Liver (tissue), 8 donors: ENCODE measurements at regions not wholly inside any gene's neighbourhood (a gene's known extent, or its start where the extent isn't known, plus 50 kb on each side); places are given as distances from the start of the nearest gene placed in this dataset.
A peak's percentile ranks its signal among the peaks of the same experiment; 100 is the strongest.
"Not testable (repeated sequence)": the region's sequence is repeated elsewhere in the genome, so short reads cannot be mapped to it uniquely, and the experiment has no call there.

Experiments
- DNase-seq: peaks from one replicate; pipeline ENCODE4 v3.0.0-alpha.2; 2017; ENCODE audit warnings: low spot score
- H3K27ac ChIP-seq, 2 donors: one replicate each; pipeline ENCODE4 v1.7.0; 2013; ENCODE audit warnings: inconsistent platforms in 2 of 2, low read length in 2 of 2, control low read depth in 1 of 2, low read depth in 1 of 2, mild to moderate bottlenecking in 1 of 2
- H3K27me3 ChIP-seq, 4 donors: one replicate each; pipeline versions ENCODE4 v1.6.1 to v1.7.0; 2013; ENCODE audit warnings: low read length in 3 of 4, inconsistent platforms in 1 of 4, mild to moderate bottlenecking in 1 of 4, moderate library complexity in 1 of 4; ENCODE audit not compliant: control insufficient read depth in 4 of 4, insufficient read depth in 4 of 4
- H3K36me3 ChIP-seq, 4 donors: one replicate each; pipeline versions ENCODE4 v1.6.1 to v1.7.0; 2013; ENCODE audit warnings: low read length in 3 of 4, mild to moderate bottlenecking in 3 of 4, low read depth in 1 of 4, moderate library complexity in 1 of 4; ENCODE audit not compliant: control insufficient read depth in 4 of 4, insufficient read depth in 3 of 4
- H3K4me1 ChIP-seq, 4 donors: one replicate each; pipeline versions ENCODE4 v1.6.1 to v1.7.0; 2013; ENCODE audit warnings: low read length in 3 of 4, mild to moderate bottlenecking in 3 of 4, moderate library complexity in 1 of 4; ENCODE audit not compliant: control insufficient read depth in 4 of 4, insufficient read depth in 4 of 4
- H3K4me3 ChIP-seq, 3 donors: one replicate each; pipeline versions ENCODE4 v1.6.1 to v1.7.0; 2013; ENCODE audit warnings: low read length in 3 of 3, control low read depth in 1 of 3, low read depth in 1 of 3, mild to moderate bottlenecking in 1 of 3
- H3K9ac ChIP-seq, 2 donors: one replicate each; pipeline ENCODE4 v1.7.0; 2013; ENCODE audit warnings: low read length in 2 of 2, mild to moderate bottlenecking in 2 of 2, moderate library complexity in 2 of 2, control low read depth in 1 of 2, low read depth in 1 of 2
- H3K9me3 ChIP-seq, 4 donors: one replicate each; pipeline versions ENCODE4 v1.6.1 to v1.7.0; 2013; ENCODE audit warnings: low read length in 3 of 4; ENCODE audit not compliant: control insufficient read depth in 4 of 4
- EGR1 ChIP-seq, 2 donors: IDR thresholded peaks; 2 replicates each; pipeline ENCODE4 v1.6.1; 2016 to 2018; ENCODE audit warnings: antibody characterized with exemption in 2 of 2, low read depth in 2 of 2
- FOXA1 ChIP-seq: IDR thresholded peaks from 2 replicates; pipeline ENCODE4 v1.6.1; 2016; ENCODE audit warnings: antibody characterized with exemption
- GABPA ChIP-seq, 2 donors: IDR thresholded peaks in 1 of 2; conservative IDR thresholded peaks in 1 of 2; 2 replicates each; pipeline ENCODE4 v1.6.1; 2016; ENCODE audit warnings: antibody characterized with exemption in 2 of 2, mild to moderate bottlenecking in 1 of 2, moderate library complexity in 1 of 2
- JUND ChIP-seq, 2 donors: IDR thresholded peaks; 2 replicates each; pipeline ENCODE4 v1.6.1; 2016; ENCODE audit warnings: antibody characterized with exemption in 2 of 2
- NR2F2 ChIP-seq: IDR thresholded peaks from 2 replicates; pipeline ENCODE4 v1.6.1; 2016; ENCODE audit warnings: antibody characterized with exemption
- RAD21 ChIP-seq, 2 donors: IDR thresholded peaks; 2 replicates each; pipeline ENCODE4 v1.6.1; 2016; ENCODE audit warnings: antibody characterized with exemption in 2 of 2, mild to moderate bottlenecking in 2 of 2
- RXRA ChIP-seq, 2 donors: IDR thresholded peaks; 2 replicates each; pipeline ENCODE4 v1.6.1; 2017 to 2018; ENCODE audit warnings: antibody characterized with exemption in 2 of 2, mild to moderate bottlenecking in 1 of 2
- SP1 ChIP-seq: IDR thresholded peaks from 2 replicates; pipeline ENCODE4 v1.6.1; 2018; ENCODE audit warnings: antibody characterized with exemption, mild to moderate bottlenecking
- TAF1 ChIP-seq: conservative IDR thresholded peaks from 2 replicates; pipeline ENCODE4 v1.6.1; 2016; ENCODE audit warnings: antibody characterized with exemption, mild to moderate bottlenecking
- WGBS: extraction: QIAGEN DNeasy Blood & Tissue Kit; methylation state at CpG from one replicate; pipeline ENCODE4 v1.1.7; 2013; 5-methylcytosine and 5-hydroxymethylcytosine counted together
- TF ChIP-seq, protein P1 (sequence below): fragments of 150-350 bp; IDR thresholded peaks from 2 replicates; pipeline ENCODE4 v1.5.1; 2017; ENCODE audit warnings: improper control_type of control experiment, low read depth, low read length; ENCODE audit not compliant: missing input control
- TF ChIP-seq, protein P2 (sequence below): IDR thresholded peaks from 2 replicates; pipeline ENCODE4 v1.6.1; 2016; ENCODE audit warnings: antibody characterized with exemption
- donor health status: healthy.
- donor health status: healthy.
- donor health status: healthy.
- donor health status: healthy.
- donor health status: healthy.

- H3K9ac ChIP-seq: no peak overlapping the region
- H3K9me3 ChIP-seq: no peaks in the 10 kb centered on the region
- H3K27ac ChIP-seq: no peak overlapping the region
- H3K4me3 ChIP-seq: no peak overlapping the region
- no peaks in the 10 kb centered on the region for H3K4me1 ChIP-seq
- 59% methylated on average over 11 of the region's 11 CpGs for WGBS
- peak; percentile 38 for DNase-seq
- TF ChIP-seq RAD21 (IDR thresholded peaks at IDR 0.05) (peak; percentile 60 to 81), RXRA (IDR thresholded peaks at IDR 0.05) (no peak)
- TF ChIP-seq, protein P1, sequence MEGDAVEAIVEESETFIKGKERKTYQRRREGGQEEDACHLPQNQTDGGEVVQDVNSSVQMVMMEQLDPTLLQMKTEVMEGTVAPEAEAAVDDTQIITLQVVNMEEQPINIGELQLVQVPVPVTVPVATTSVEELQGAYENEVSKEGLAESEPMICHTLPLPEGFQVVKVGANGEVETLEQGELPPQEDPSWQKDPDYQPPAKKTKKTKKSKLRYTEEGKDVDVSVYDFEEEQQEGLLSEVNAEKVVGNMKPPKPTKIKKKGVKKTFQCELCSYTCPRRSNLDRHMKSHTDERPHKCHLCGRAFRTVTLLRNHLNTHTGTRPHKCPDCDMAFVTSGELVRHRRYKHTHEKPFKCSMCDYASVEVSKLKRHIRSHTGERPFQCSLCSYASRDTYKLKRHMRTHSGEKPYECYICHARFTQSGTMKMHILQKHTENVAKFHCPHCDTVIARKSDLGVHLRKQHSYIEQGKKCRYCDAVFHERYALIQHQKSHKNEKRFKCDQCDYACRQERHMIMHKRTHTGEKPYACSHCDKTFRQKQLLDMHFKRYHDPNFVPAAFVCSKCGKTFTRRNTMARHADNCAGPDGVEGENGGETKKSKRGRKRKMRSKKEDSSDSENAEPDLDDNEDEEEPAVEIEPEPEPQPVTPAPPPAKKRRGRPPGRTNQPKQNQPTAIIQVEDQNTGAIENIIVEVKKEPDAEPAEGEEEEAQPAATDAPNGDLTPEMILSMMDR: peak; percentile 33
- no peaks in the 10 kb centered on the region for H3K36me3 ChIP-seq
- H3K27me3 ChIP-seq: no peaks in the 10 kb centered on the region
Observed at GRCh38 chr5:18465833-18466681, 831.8 kb downstream of the TAF11L14 start.

DNA sequence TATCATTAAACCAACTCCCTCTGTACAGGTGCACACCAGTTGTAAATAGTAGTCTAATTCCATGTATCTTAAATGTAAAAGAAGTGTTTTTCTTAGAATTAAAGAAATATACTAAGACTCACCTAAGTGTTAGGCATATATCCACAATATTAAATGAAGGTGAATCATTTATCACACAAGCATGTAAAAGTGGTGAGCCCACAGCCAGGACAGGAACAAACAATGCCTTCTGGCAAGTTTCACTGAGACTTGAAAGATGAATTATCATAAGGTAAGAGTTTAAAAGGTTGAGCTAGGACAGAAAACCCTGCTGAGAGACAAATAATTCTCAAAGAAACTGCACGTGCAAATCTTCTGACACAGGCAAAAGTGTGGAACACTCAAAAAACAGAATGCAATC lies 832.5 kb downstream of the TAF11L14 start:
- WGBS: 60% methylated on average over 1 of the region's 1 CpG
- no peak for TF ChIP-seq FOXA1
- TF ChIP-seq SP1: no peak
- TF ChIP-seq TAF1: no peak
- TF ChIP-seq JUND (IDR thresholded peaks at IDR 0.05): no peak
- TF ChIP-seq, protein P1: no peak
- no peak for TF ChIP-seq NR2F2
- TF ChIP-seq, protein P2, sequence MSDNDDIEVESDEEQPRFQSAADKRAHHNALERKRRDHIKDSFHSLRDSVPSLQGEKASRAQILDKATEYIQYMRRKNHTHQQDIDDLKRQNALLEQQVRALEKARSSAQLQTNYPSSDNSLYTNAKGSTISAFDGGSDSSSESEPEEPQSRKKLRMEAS: no peak
- no peak for TF ChIP-seq GABPA (IDR thresholded peaks at IDR 0.05 in 1 of 2, conservative IDR thresholded peaks at IDR 0.05 in 1 of 2)
- no peak for TF ChIP-seq EGR1 (IDR thresholded peaks at IDR 0.05; ENCODE audit: low read depth in 2 of 2)
- Histone ChIP-seq H3K36me3 (no peaks in the 10 kb centered on the region), H3K27ac (no peak overlapping the region), H3K4me3 (no peak overlapping the region), H3K9me3 (no peaks in the 10 kb centered on the region), H3K4me1 (no peaks in the 10 kb centered on the region), H3K27me3 (no peaks in the 10 kb centered on the region), H3K9ac (no peak overlapping the region)
- no peak for DNase-seq

GRCh38 chr5:18471791-18472190 lies 837.5 kb downstream of the TAF11L14 start:
- not testable (repeated sequence) for H3K9me3 ChIP-seq, H3K9ac ChIP-seq, DNase-seq, H3K27ac ChIP-seq, H3K27me3 ChIP-seq, H3K36me3 ChIP-seq, H3K4me1 ChIP-seq, H3K4me3 ChIP-seq
- WGBS: 87% methylated on average over 14 of the region's 15 CpGs
